ENCODE measurements at regions not wholly inside any gene's neighbourhood (a gene's known extent, or its start where the extent isn't known, plus 50 kb on each side); places are given as distances from the start of the nearest gene placed in this dataset.
A peak's percentile ranks its signal among the peaks of the same experiment; 100 is the strongest.
"Not testable (repeated sequence)": the region's sequence is repeated elsewhere in the genome, so short reads cannot be mapped to it uniquely, and the experiment has no call there.

- no peak for DNase-seq (ENCODE audit: low spot score)
Measured at GRCh38 chr15:62218841-62219240, 53.8 kb upstream of the C2CD4B start.

- no peak for DNase-seq (ENCODE audit: low spot score)
Measured at GRCh38 chr15:62219799-62220198, 54.7 kb upstream of the C2CD4B start.

- no peak for DNase-seq (ENCODE audit: low spot score)
Measured at GRCh38 chr15:62223020-62223419, 57.9 kb upstream of the C2CD4B start.

DNA sequence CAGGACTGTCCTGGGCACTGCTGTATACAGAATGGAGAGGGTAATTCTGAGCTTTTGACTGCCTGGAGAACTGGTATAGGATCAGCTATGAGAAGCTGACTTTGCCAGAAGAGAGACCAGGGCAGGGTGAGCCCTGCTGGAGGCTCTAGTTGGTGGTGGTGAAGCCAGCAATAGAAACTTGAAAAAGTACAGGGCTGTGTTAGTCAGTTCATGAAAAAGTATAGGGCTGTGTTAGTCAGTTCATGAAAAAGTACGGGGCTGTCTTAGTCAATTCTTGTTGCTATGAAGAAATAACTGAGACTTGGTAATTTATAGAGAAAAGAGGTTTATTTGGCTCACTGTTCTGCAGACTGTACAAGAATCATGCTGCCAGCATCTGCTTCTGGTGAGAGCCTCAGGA, 63.5 kb upstream of the C2CD4B start:
- no peak for DNase-seq (ENCODE audit: low spot score)

- DNase-seq (ENCODE audit: low spot score), result no peak
Measured at GRCh38 chr15:62231856-62232255, 66.8 kb upstream of the C2CD4B start.

DNA sequence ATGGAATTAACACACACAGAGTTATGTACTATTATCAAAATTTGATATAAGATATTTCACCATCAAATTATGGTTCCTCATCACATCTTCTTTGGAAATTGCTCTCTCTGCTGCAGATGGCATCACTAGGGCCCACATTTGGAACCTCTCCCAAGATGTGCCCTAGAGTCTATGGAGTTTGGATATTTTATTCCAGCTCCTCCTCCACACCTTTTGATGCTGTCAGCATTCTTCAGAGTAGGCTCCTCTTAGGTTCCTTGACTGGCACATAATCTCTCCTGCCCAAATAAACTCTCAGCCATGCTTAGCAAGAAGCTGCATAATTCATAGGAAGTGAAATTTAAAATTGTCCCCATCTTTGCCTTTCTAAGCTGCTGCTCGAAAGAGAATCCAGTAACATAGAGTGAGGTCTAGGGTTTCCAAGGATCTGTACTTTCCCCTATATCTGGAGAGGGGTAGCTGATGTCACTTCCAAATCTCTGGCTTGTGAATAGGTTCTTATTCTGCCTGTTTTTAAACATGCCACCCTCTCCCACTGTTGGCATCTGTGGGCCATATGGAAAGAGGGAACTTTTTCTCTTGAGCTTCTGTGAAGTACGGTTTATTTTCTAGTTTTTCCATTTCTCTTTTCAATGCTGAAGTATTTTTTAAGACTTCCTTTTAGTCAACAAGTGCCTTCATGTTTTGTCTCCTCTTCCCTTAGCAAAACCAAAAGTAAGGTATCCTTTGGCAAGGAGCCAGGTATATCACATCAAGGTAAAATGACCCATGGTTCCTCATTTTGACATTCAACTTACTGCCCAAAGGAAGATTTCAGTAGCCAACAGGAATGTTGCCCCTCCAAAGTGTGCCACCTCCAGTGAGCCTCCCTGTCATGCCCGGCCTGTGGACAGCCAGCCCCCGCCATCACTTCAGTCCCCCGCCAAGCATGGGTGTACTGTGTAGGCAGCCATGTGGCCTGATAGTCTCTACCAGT, 75.3 kb upstream of the C2CD4B start:
- no peak for DNase-seq (ENCODE audit: low spot score)

GRCh38 chr15:62241135-62241770, 76.2 kb upstream of the C2CD4B start:
- DNase-seq (ENCODE audit: low spot score), result no peak

DNA sequence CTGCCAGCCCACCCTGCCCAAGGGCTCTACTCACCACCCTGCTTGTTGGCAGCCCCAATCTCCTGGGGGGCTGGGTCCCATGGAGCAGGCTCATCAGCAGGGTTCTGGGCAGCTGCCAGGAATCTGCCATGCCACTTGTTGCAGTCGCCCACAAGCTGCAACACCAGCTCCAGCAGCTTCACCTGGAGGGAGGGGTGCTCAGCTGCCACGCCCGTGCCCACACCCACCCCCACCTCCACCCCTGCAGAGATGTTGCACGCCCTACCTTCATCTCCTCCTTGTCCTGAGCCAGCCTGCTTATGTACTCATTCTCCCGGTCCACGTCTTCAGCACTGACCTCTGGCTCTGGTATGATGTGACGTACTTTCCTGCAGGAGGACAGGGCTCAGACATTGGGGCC, 77.9 kb upstream of the C2CD4B start:
- DNase-seq (ENCODE audit: low spot score), result no peak

DNA sequence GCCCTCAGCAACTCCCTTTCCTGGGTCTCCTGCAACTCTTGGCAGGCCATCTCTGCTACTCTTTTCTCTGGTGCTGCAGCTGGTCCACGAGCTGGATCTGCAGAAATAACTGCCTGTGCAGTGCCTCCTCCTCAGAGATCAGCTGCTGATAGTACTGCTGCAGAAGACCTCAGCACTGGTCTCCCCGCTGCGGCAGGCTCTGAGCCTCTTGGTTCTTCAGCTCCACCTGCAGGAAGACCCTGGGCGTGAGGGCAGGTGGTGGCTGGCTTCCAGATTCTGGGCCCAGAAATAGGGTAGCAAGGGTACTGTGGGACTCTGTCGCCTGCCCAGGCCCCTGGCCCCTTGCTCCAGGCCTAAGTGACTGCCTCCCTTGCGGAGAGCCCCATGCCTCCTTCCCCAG, 79.7 kb upstream of the C2CD4B start:
- DNase-seq (ENCODE audit: low spot score), result no peak

DNA sequence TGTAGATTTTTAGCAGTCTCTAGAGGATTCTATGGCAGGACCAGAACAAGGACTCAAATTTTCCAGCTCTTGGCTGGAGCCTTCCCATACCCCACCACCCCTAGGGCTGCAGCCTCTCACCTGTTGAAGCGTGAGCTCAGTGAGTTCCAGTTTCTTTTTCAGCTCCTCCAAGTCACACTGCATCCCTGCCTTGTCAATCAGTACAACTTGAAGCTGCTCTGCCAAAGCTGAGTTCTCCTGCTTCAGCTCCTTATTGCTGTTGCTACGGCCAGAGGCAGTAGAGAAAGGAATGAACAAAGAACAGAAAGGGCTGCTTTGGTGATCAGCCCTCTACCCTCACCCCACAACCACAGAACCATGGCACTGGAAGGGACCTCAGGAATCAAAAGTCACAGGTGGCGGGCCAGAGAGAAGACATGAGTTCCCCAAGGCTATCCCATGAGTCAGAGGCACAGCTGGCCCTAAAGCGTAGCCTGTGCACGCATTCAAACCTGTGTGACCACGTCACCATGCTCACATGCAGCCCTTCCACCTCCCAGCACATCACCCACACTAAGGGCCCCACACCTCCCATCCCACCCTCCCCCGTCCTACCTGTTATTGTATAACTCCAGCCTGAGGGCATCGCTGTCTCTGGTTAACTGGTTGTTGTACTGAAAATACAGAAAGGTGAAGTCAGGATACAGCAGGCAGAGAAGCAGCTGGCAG, 83.3 kb upstream of the C2CD4B start:
- no peak for DNase-seq (ENCODE audit: low spot score)

DNA sequence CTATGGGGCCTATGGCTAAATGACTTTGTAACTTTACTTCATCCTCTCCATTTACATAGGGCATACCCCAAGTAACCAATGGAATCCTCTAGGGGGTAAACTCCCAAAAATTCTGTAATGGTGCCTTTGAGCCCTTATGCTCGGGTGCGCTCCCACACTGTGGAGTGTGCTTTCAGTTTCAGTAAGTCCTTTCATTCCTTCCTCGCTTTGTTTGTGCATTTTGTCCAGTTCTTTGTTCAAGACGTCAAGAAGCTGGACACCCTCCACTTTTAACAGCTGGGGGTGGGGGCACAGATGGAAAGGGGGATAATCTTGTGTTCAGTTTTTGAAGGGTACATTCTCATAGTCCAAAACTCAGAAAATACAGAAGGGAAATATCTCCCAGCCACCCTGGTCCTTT, 84.4 kb upstream of the C2CD4B start:
- DNase-seq (ENCODE audit: low spot score), result no peak

DNA sequence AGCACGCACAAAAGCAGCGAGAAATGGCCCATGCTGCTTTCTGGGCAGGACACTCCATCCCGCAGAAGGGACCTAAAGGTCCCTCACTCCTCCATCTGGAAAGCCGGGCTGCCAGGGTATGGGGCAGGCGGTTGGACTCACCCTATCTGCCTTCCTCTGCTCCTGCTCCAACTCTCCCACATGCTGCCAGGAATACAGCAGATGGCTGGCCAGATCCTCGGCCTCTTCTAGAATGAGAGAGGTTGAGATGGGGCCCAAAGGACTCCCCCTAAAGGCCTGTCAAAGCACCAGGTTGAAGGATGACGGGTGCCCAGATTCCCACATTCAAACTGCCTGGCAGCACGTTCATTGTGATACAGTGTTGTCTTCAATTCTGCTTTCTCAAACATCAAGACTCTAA, 85.1 kb upstream of the C2CD4B start:
- no peak for DNase-seq (ENCODE audit: low spot score)

- no peak for DNase-seq (ENCODE audit: low spot score)
Measured at GRCh38 chr15:62250978-62251377, 85.9 kb upstream of the C2CD4B start.

- no peak for DNase-seq (ENCODE audit: low spot score)
Measured at GRCh38 chr15:62253294-62253693, 88.2 kb upstream of the C2CD4B start.

GRCh38 chr15:62254137-62254934, 89.3 kb upstream of the C2CD4B start:
- peak; percentile 13 for DNase-seq (ENCODE audit: low spot score)

- DNase-seq (ENCODE audit: low spot score), result not testable (repeated sequence)
Measured at GRCh38 chr15:62256430-62256829, 91.3 kb upstream of the C2CD4B start.

DNA sequence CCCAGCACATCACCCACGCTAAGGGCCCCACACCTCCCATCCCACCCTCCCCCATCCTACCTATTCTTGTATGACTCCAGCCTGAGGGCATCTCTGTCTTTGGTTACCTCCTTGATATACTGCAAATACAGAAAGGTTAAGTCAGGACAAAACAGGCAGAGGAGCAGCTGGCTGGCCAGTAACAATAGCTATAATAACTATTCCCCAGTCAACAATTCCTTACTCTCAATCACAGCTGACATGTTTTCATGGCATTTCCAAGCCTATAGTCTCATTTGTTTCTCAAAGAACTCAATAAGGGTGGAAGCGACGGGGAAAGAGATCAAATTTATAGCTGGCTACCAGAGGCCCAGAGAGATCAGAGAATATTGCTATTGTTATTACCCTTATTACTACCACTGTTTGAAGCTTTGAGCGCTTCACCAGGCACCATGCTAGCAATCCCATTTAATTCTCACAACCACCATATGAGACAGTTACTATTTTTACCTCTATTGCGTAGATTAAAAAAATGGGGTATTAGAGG, 93.0 kb upstream of the C2CD4B start:
- no peak for DNase-seq (ENCODE audit: low spot score)

DNA sequence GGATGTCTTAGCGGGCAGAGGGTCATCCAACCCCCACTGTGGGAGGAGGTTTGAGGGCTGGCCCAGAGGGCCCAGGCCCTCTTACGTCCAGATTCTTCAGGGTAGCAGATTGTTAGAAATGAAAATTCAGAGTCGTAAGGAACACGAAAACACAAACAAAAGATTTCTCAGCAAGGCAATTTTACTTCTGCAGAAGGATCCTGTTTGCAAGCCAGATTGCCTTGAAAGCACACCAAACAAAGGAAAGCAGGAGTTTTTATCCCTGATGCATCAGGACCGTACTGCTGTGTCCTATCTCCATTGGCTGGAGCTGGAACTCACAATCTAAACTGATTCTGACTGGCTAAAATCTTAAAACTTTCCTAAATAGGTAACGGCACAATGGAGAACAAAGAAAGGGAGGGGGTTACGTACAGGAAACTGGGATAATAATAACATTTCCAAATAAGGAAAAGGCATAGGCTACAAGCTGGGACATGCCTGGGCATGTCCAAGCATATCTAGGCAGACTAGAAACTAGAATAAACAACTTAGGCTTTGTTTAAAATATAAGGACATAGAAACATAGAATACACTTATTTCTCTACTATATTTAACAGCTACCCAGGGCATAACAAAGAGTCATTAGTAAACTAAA, 97.3 kb upstream of the C2CD4B start:
- no peak for DNase-seq (ENCODE audit: low spot score)

DNA sequence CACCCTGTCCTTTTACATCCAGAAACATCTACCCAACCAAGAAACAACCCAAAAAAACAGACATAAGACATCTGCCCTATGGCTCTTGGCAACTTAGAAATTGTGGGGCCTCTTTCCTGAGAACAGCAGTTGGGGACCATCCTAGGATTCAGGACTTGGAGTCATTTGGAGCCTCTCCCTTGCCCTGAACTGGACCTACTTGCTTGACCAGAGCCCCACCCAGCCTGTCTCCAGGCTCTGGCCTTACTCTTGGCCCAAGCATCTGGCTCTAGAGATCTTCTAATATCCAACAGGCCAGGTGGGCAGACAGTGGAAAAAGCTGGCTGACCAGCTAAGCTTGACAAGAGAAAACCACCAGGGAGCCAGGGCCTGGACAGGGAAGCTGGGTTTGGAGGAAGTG, 99.1 kb upstream of the C2CD4B start:
- no peak for DNase-seq (ENCODE audit: low spot score)

DNA sequence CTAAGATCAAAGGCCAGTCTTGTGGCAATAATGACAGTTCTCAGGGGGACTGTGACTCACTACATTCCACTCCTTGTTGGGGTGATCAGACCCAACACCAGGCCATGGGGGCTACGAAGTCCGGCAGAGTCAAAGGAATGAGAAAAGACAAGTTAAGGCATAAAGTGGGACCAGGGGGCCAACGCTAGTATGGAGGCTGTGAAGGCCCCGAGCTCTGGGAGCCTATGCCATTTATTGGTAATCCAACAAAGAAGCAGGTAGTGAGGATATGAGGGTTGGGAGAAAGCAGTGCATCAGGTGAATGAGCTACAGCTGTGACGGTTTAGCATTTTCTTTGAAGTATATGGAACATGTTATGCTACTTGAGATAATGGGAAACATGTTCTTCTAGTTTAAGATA, 104.4 kb upstream of the C2CD4B start:
- DNase-seq (ENCODE audit: low spot score), result no peak

- DNase-seq (ENCODE audit: low spot score), result no peak
Measured at GRCh38 chr15:62270216-62270921, 105.3 kb upstream of the C2CD4B start.

All from hematopoietic multipotent progenitor cell treated with erythropoietin and hydrocortisone succinate and interleukin-3 and kit ligand, for 17 days (in vitro differentiated cells).